ENCODE measurements at regions not wholly inside any gene's neighbourhood (a gene's known extent, or its start where the extent isn't known, plus 50 kb on each side); places are given as distances from the start of the nearest gene placed in this dataset.

DNA sequence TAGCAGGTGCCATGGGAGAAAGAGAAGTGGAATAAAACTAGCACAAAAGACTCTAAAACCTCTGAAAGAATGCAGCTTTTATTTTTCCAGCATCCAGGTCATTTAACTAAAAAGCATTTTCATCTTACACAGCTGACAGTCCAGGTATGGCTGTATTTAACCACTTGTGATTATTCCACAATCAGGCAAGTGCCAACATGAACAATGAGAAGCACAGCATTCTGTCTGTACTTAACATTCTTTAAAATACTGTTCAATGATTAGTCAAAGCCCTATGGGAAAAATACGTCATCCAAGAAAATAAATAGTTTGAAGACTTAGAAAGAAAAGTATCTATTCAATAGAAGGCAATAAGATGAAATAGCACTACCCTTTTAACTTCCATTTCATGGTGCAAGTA lies 246.9 kb downstream of the LIG4 start:
- TF ChIP-seq, protein P1, sequence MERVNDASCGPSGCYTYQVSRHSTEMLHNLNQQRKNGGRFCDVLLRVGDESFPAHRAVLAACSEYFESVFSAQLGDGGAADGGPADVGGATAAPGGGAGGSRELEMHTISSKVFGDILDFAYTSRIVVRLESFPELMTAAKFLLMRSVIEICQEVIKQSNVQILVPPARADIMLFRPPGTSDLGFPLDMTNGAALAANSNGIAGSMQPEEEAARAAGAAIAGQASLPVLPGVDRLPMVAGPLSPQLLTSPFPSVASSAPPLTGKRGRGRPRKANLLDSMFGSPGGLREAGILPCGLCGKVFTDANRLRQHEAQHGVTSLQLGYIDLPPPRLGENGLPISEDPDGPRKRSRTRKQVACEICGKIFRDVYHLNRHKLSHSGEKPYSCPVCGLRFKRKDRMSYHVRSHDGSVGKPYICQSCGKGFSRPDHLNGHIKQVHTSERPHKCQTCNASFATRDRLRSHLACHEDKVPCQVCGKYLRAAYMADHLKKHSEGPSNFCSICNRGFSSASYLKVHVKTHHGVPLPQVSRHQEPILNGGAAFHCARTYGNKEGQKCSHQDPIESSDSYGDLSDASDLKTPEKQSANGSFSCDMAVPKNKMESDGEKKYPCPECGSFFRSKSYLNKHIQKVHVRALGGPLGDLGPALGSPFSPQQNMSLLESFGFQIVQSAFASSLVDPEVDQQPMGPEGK (CRISPR knock-in tag; IDR thresholded peaks at IDR 0.05; ENCODE audit: borderline replicate concordance): no peak
- TF ChIP-seq ZFP30 (CRISPR knock-in tag; IDR thresholded peaks at IDR 0.05): no peak
- TF ChIP-seq TOX (CRISPR knock-in tag; IDR thresholded peaks at IDR 0.05; ENCODE audit: borderline replicate concordance): no peak
